ENCODE measurements at regions not wholly inside any gene's neighbourhood (a gene's known extent, or its start where the extent isn't known, plus 50 kb on each side); places are given as distances from the start of the nearest gene placed in this dataset.

DNA sequence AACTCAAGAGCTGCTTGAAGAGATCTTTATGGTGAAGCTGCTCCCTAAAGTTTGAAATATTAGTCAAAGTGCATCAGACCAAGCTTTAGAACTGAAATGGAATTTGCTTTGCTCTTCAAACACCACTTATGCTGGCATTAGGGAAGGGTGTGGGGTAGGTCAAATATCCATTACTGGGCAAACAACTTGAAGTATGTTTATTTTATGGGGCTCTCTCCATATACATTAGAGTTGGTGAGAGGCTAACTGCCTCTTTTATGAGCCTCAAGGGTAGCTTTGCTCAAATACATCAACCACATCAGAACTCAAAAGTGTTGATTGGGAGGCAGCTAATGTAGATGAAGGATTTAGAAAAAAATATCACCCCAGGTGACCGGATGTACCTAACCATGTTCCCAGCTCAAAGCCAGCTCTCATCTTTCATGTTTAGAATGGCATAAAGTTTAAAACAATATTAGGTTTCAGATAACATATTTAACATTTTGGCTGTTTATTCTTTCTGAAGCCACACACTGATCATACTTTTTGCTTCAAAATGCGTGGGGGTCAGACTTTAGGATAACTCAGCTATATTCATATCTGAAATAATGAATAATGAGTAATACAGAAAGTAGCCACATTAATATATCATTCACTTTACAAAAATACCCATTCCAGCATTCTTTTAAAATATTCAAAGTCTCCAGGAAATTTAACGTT is 318.6 kb downstream of the PTEN start:
- TF ChIP-seq GATA2 (IDR thresholded peaks at IDR 0.05; ENCODE audit: low read depth, low read length) (no peak), GATA3 (IDR thresholded peaks at IDR 0.05; ENCODE audit: low read depth, low read length) (no peak)

All from SH-SY5Y (cell line).